ENCODE measurements at regions not wholly inside any gene's neighbourhood (a gene's known extent, or its start where the extent isn't known, plus 50 kb on each side); places are given as distances from the start of the nearest gene placed in this dataset.

- TF ChIP-seq CTCF (IDR thresholded peaks at IDR 0.05; ENCODE audit: poor library complexity, severe bottlenecking): no peak
- TF ChIP-seq EZH2 (IDR thresholded peaks at IDR 0.05; ENCODE audit: borderline replicate concordance, insufficient read depth, low read length, poor library complexity, severe bottlenecking): no peak
- no peak for TF ChIP-seq POLR2AphosphoS5 (IDR thresholded peaks at IDR 0.05)
- TF ChIP-seq EP300 (conservative IDR thresholded peaks at IDR 0.05; ENCODE audit: poor library complexity, severe bottlenecking): no peak
- TF ChIP-seq TAF1 (IDR thresholded peaks at IDR 0.05; ENCODE audit: low read depth): no peak
- TF ChIP-seq REST (IDR thresholded peaks at IDR 0.05; ENCODE audit: borderline replicate concordance): no peak
These were observed 85.6 kb upstream of the SNX7 start for GRCh38 chr1:98575955-98576354.
